Liver (tissue), 7 donors: ENCODE measurements at regions not wholly inside any gene's neighbourhood (a gene's known extent, or its start where the extent isn't known, plus 50 kb on each side); places are given as distances from the start of the nearest gene placed in this dataset.

Experiments
- DNase-seq: peaks from one replicate; pipeline ENCODE4 v3.0.0-alpha.2; 2017; ENCODE audit warnings: low spot score
- H3K27ac ChIP-seq, 2 donors: one replicate each; pipeline ENCODE4 v1.7.0; 2013; ENCODE audit warnings: inconsistent platforms in 2 of 2, low read length in 2 of 2, control low read depth in 1 of 2, low read depth in 1 of 2, mild to moderate bottlenecking in 1 of 2
- H3K27me3 ChIP-seq, 4 donors: one replicate each; pipeline versions ENCODE4 v1.6.1 to v1.7.0; 2013; ENCODE audit warnings: low read length in 3 of 4, inconsistent platforms in 1 of 4, mild to moderate bottlenecking in 1 of 4, moderate library complexity in 1 of 4; ENCODE audit not compliant: control insufficient read depth in 4 of 4, insufficient read depth in 4 of 4
- H3K36me3 ChIP-seq, 4 donors: one replicate each; pipeline versions ENCODE4 v1.6.1 to v1.7.0; 2013; ENCODE audit warnings: low read length in 3 of 4, mild to moderate bottlenecking in 3 of 4, low read depth in 1 of 4, moderate library complexity in 1 of 4; ENCODE audit not compliant: control insufficient read depth in 4 of 4, insufficient read depth in 3 of 4
- H3K4me1 ChIP-seq, 4 donors: one replicate each; pipeline versions ENCODE4 v1.6.1 to v1.7.0; 2013; ENCODE audit warnings: low read length in 3 of 4, mild to moderate bottlenecking in 3 of 4, moderate library complexity in 1 of 4; ENCODE audit not compliant: control insufficient read depth in 4 of 4, insufficient read depth in 4 of 4
- H3K4me3 ChIP-seq, 3 donors: one replicate each; pipeline versions ENCODE4 v1.6.1 to v1.7.0; 2013; ENCODE audit warnings: low read length in 3 of 3, control low read depth in 1 of 3, low read depth in 1 of 3, mild to moderate bottlenecking in 1 of 3
- H3K9ac ChIP-seq, 2 donors: one replicate each; pipeline ENCODE4 v1.7.0; 2013; ENCODE audit warnings: low read length in 2 of 2, mild to moderate bottlenecking in 2 of 2, moderate library complexity in 2 of 2, control low read depth in 1 of 2, low read depth in 1 of 2
- H3K9me3 ChIP-seq, 4 donors: one replicate each; pipeline versions ENCODE4 v1.6.1 to v1.7.0; 2013; ENCODE audit warnings: low read length in 3 of 4; ENCODE audit not compliant: control insufficient read depth in 4 of 4
- ATF3 ChIP-seq: IDR thresholded peaks from 2 replicates; pipeline ENCODE4 v1.6.1; 2016; ENCODE audit warnings: antibody characterized with exemption
- EGR1 ChIP-seq, 2 donors: IDR thresholded peaks; 2 replicates each; pipeline ENCODE4 v1.6.1; 2016 to 2018; ENCODE audit warnings: antibody characterized with exemption in 2 of 2, low read depth in 2 of 2
- FOXA1 ChIP-seq: IDR thresholded peaks from 2 replicates; pipeline ENCODE4 v1.6.1; 2016; ENCODE audit warnings: antibody characterized with exemption
- GABPA ChIP-seq, 2 donors: IDR thresholded peaks in 1 of 2; conservative IDR thresholded peaks in 1 of 2; 2 replicates each; pipeline ENCODE4 v1.6.1; 2016; ENCODE audit warnings: antibody characterized with exemption in 2 of 2, mild to moderate bottlenecking in 1 of 2, moderate library complexity in 1 of 2
- HNF4A ChIP-seq, 2 donors: conservative IDR thresholded peaks; 2 replicates each; pipeline ENCODE4 v1.6.1; 2016; ENCODE audit warnings: antibody characterized with exemption in 2 of 2, mild to moderate bottlenecking in 2 of 2
- HNF4G ChIP-seq: IDR thresholded peaks from 2 replicates; pipeline ENCODE4 v1.6.1; 2016; ENCODE audit warnings: antibody characterized with exemption
- JUND ChIP-seq, 2 donors: IDR thresholded peaks; 2 replicates each; pipeline ENCODE4 v1.6.1; 2016; ENCODE audit warnings: antibody characterized with exemption in 2 of 2
- MAX ChIP-seq: IDR thresholded peaks from 2 replicates; pipeline ENCODE4 v1.6.1; 2016; ENCODE audit warnings: antibody characterized with exemption
- NR2F2 ChIP-seq: IDR thresholded peaks from 2 replicates; pipeline ENCODE4 v1.6.1; 2016; ENCODE audit warnings: antibody characterized with exemption
- RAD21 ChIP-seq, 2 donors: IDR thresholded peaks; 2 replicates each; pipeline ENCODE4 v1.6.1; 2016; ENCODE audit warnings: antibody characterized with exemption in 2 of 2, mild to moderate bottlenecking in 2 of 2
- REST ChIP-seq: IDR thresholded peaks from 2 replicates; pipeline ENCODE4 v1.6.1; 2016; ENCODE audit warnings: antibody characterized with exemption, mild to moderate bottlenecking
- SP1 ChIP-seq: IDR thresholded peaks from 2 replicates; pipeline ENCODE4 v1.6.1; 2018; ENCODE audit warnings: antibody characterized with exemption, mild to moderate bottlenecking
- YY1 ChIP-seq: IDR thresholded peaks from 2 replicates; pipeline ENCODE4 v1.6.1; 2016; ENCODE audit warnings: antibody characterized with exemption, mild to moderate bottlenecking
- WGBS: extraction: QIAGEN DNeasy Blood & Tissue Kit; methylation state at CpG from one replicate; pipeline ENCODE4 v1.1.7; 2013; 5-methylcytosine and 5-hydroxymethylcytosine counted together
- donor health status: healthy.
- donor health status: healthy.
- donor health status: healthy.
- donor health status: healthy.

- TF ChIP-seq REST (no peak), NR2F2 (no peak), JUND (IDR thresholded peaks at IDR 0.05) (no peak), MAX (no peak), EGR1 (IDR thresholded peaks at IDR 0.05; ENCODE audit: low read depth in 2 of 2) (no peak), YY1 (no peak), ATF3 (no peak), SP1 (no peak), HNF4A (conservative IDR thresholded peaks at IDR 0.05) (no peak), RAD21 (IDR thresholded peaks at IDR 0.05) (no peak), GABPA (IDR thresholded peaks at IDR 0.05 in 1 of 2, conservative IDR thresholded peaks at IDR 0.05 in 1 of 2) (no peak), FOXA1 (no peak)
- Histone ChIP-seq H3K9ac (no peak overlapping the region), H3K4me3 (no peak overlapping the region), H3K27me3 (no peaks in the 10 kb centered on the region), H3K27ac (no peak overlapping the region), H3K4me1 (no peaks in the 10 kb centered on the region), H3K36me3 (no peaks in the 10 kb centered on the region), H3K9me3 (no peaks in the 10 kb centered on the region)
- WGBS: 92% methylated on average over 6 of the region's 6 CpGs
- DNase-seq: no peak
Observed at GRCh38 chr2:156647377-156648010, 211.3 kb downstream of the GPD2 start.

GRCh38 chr2:156648522-156648921 lies 212.3 kb downstream of the GPD2 start:
- no peaks in the 10 kb centered on the region for H3K4me1 ChIP-seq
- no peak overlapping the region for H3K27ac ChIP-seq
- no peak for TF ChIP-seq EGR1 (IDR thresholded peaks at IDR 0.05; ENCODE audit: low read depth in 2 of 2)
- TF ChIP-seq HNF4G: no peak
- no peak for TF ChIP-seq REST
- no peak for TF ChIP-seq FOXA1
- no peak for DNase-seq
- no peak overlapping the region for H3K4me3 ChIP-seq
- no peaks in the 10 kb centered on the region for H3K36me3 ChIP-seq
- no peaks in the 10 kb centered on the region for H3K9me3 ChIP-seq
- H3K9ac ChIP-seq: no peak overlapping the region
- no peaks in the 10 kb centered on the region for H3K27me3 ChIP-seq
